NCI-H446 (cell line): ENCODE measurements at regions not wholly inside any gene's neighbourhood (a gene's known extent, or its start where the extent isn't known, plus 50 kb on each side); places are given as distances from the start of the nearest gene placed in this dataset.

Source experiments
- DNase-seq, 2 experiments: peaks; one replicate each; lab custom pipeline; 2025; lab: John Stamatoyannopoulos, UW

GRCh38 chr4:53776141-53776540, 184.9 kb upstream of the LNX1 start:
- DNase-seq: no peak

- DNase-seq: no peak
These were observed 184.1 kb upstream of the LNX1 start for GRCh38 chr4:53775381-53775780.

GRCh38 chr4:53771326-53771725, 180.0 kb upstream of the LNX1 start:
- no peak for DNase-seq

- no peak for DNase-seq
These were observed 176.2 kb upstream of the LNX1 start for GRCh38 chr4:53767482-53767881.

GRCh38 chr4:53764761-53765490, 173.6 kb upstream of the LNX1 start:
- no peak for DNase-seq

- no peak for DNase-seq
These were observed 172.7 kb upstream of the LNX1 start for GRCh38 chr4:53763813-53764597.

- no peak for DNase-seq
These were observed 164.4 kb upstream of the LNX1 start for GRCh38 chr4:53755656-53756055.

- no peak for DNase-seq
These were observed 160.8 kb upstream of the LNX1 start for GRCh38 chr4:53752124-53752523.

- DNase-seq: no peak
These were observed 157.1 kb upstream of the LNX1 start for GRCh38 chr4:53748328-53748772.

GRCh38 chr4:53747401-53747800, 156.1 kb upstream of the LNX1 start:
- DNase-seq: no peak

- DNase-seq: no peak
These were observed 153.3 kb upstream of the LNX1 start for GRCh38 chr4:53744446-53745160.

GRCh38 chr4:53734584-53735353, 143.5 kb upstream of the LNX1 start:
- DNase-seq: no peak

- DNase-seq: no peak
These were observed 142.9 kb upstream of the LNX1 start for GRCh38 chr4:53734182-53734581.

GRCh38 chr4:53732661-53733060, 141.4 kb upstream of the LNX1 start:
- DNase-seq: no peak

GRCh38 chr4:53730031-53730805, 138.9 kb upstream of the LNX1 start:
- no peak for DNase-seq

GRCh38 chr4:53722110-53722509, 130.8 kb upstream of the LNX1 start:
- no peak for DNase-seq

- DNase-seq: no peak
These were observed 130.0 kb upstream of the LNX1 start for GRCh38 chr4:53721263-53721662.

- DNase-seq: no peak
These were observed 129.5 kb upstream of the LNX1 start for GRCh38 chr4:53720776-53721175.

GRCh38 chr4:53717064-53717549, 125.8 kb upstream of the LNX1 start:
- DNase-seq: no peak

- DNase-seq: no peak
These were observed 125.3 kb upstream of the LNX1 start for GRCh38 chr4:53716471-53717063.

- DNase-seq: no peak
These were observed 124.7 kb upstream of the LNX1 start for GRCh38 chr4:53716011-53716410.
